ENCODE measurements at regions not wholly inside any gene's neighbourhood (a gene's known extent, or its start where the extent isn't known, plus 50 kb on each side); places are given as distances from the start of the nearest gene placed in this dataset.

DNA sequence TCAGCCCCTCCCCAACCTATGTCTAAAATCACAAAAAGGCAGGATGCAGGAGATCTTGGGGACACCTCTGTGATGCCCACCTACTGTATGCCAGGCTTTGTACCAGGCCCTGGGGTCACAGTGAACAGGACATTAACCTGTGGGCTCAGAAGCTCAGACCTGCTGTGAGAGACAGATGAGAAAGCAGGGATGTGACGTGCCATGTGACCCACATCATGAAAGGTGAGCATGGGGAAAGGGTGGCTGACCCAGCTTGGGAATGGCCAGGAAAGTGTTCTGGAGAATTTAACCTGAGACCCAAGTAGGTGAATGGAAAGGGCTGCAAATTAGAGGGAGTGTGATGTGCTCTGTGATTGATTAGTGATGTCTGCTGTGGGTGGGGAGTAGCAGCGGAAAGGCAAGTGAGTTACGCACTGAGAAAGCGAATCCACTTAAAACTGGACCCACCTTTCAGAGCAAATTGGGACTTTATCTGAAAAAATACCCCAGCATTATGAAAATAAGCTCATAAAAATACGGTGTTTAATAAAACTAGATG lies 132.2 kb downstream of the IRF8 start:
- no peak for TF ChIP-seq POLR2A (IDR thresholded peaks at IDR 0.05; ENCODE audit: low read depth, low read length)
- TF ChIP-seq POLR2AphosphoS5 (IDR thresholded peaks at IDR 0.05; ENCODE audit: low read depth, low read length), result no peak
